ENCODE measurements at regions not wholly inside any gene's neighbourhood (a gene's known extent, or its start where the extent isn't known, plus 50 kb on each side); places are given as distances from the start of the nearest gene placed in this dataset.

DNA sequence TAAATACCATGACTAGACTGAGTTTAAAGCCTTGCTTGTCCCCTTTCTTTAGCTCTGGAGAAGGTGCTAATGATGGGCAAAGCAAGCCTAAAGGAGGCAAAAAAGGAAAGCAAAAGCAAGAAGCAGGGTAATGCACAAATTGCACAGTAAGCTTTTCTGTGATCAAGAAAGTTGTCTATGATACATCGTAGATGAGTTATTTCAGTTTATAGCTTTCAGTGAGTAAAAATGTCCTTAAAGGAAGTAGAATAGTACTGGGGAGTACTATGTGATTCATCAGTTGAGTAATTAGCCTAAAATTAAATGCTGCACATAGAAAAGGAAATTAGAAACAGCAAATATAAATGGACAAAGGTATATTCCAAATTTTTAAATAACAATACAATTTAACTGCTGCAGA lies 50.2 kb upstream of the PDE5A start:
- H3K4me1 ChIP-seq = no peaks in the 10 kb centered on the region
- whole genome bisulfite sequencing = 66% methylated on average over 1 of the region's 1 CpG
- H3K27me3 ChIP-seq = no peaks in the 10 kb centered on the region
- H3K36me3 ChIP-seq = no peaks in the 10 kb centered on the region
- no peak for DNase-seq (ENCODE audit: low spot score in 2 of 2)
- TF ChIP-seq EP300 (IDR thresholded peaks at IDR 0.05) = no peak
- no peak for TF ChIP-seq POLR2A (IDR thresholded peaks at IDR 0.05)
- no peak for TF ChIP-seq POLR2AphosphoS5 (IDR thresholded peaks at IDR 0.05)
- no peak for TF ChIP-seq CTCF (IDR thresholded peaks at IDR 0.05)
- H3K27ac ChIP-seq = no peak overlapping the region
- H3K9me3 ChIP-seq = no peaks in the 10 kb centered on the region
- no peak overlapping the region for H3K4me3 ChIP-seq

Data from suprapubic skin (tissue), 4 donors.